SK-N-SH treated with all-trans-retinoic acid at 6 μM for 48 hours (cell line): ENCODE measurements at regions not wholly inside any gene's neighbourhood (a gene's known extent, or its start where the extent isn't known, plus 50 kb on each side); places are given as distances from the start of the nearest gene placed in this dataset.

Experiments used
- ARNTL ChIP-seq: fragments of 450-650 bp; formaldehyde crosslinking; IDR thresholded peaks from 2 replicates; pipeline ENCODE4 v1.5.0; 2020; ENCODE audit warnings: low read depth, mild to moderate bottlenecking, moderate library complexity, borderline replicate concordance
- BACH2 ChIP-seq: fragments of 250-450 bp; sonication (Bioruptor Pico); IDR thresholded peaks from 2 replicates; pipeline ENCODE4 v1.9.0; 2021; ENCODE audit warnings: mild to moderate bottlenecking, borderline replicate concordance
- CSRNP3 ChIP-seq: fragments of 250-450 bp; sonication (Bioruptor Pico); IDR thresholded peaks from 2 replicates; pipeline ENCODE4 v1.5.1; 2021; ENCODE audit warnings: mild to moderate bottlenecking, moderate library complexity
- PATZ1 ChIP-seq: fragments of 250-450 bp; sonication (Bioruptor Pico); IDR thresholded peaks from 2 replicates; pipeline ENCODE4 v1.8.0; 2020; ENCODE audit warnings: mild to moderate bottlenecking, moderate library complexity, borderline replicate concordance
- RARB ChIP-seq: fragments of 250-450 bp; sonication (Bioruptor Pico); IDR thresholded peaks from 2 replicates; pipeline ENCODE4 v1.8.0; 2021; ENCODE audit warnings: mild to moderate bottlenecking, moderate library complexity
- TOX ChIP-seq: fragments of 250-450 bp; sonication (Bioruptor Pico); IDR thresholded peaks from 2 replicates; pipeline ENCODE4 v1.8.0; 2021; ENCODE audit warnings: mild to moderate bottlenecking, moderate library complexity, borderline replicate concordance
- ZFP30 ChIP-seq: fragments of 450-650 bp; formaldehyde crosslinking; IDR thresholded peaks from 2 replicates; pipeline ENCODE4 v1.5.0; 2022; ENCODE audit warnings: mild to moderate bottlenecking, moderate library complexity
- ZNF565 ChIP-seq: fragments of 450-650 bp; formaldehyde crosslinking; conservative IDR thresholded peaks from 2 replicates; pipeline ENCODE4 v1.5.0; 2020; ENCODE audit warnings: low read depth, mild to moderate bottlenecking, moderate library complexity
- TF ChIP-seq, protein P1 (sequence below): fragments of 250-450 bp; sonication (Bioruptor Pico); IDR thresholded peaks from 2 replicates; pipeline ENCODE4 v1.8.0; 2021; ENCODE audit warnings: low read depth, mild to moderate bottlenecking, moderate library complexity, borderline replicate concordance

GRCh38 chr17:14452856-14453255, 152.0 kb downstream of the HS3ST3B1 start:
- TF ChIP-seq TOX (CRISPR knock-in tag), result no peak
- no peak for TF ChIP-seq PATZ1 (CRISPR knock-in tag)
- TF ChIP-seq BACH2 (CRISPR knock-in tag), result no peak
- no peak for TF ChIP-seq RARB (CRISPR knock-in tag)
- TF ChIP-seq, protein P1, sequence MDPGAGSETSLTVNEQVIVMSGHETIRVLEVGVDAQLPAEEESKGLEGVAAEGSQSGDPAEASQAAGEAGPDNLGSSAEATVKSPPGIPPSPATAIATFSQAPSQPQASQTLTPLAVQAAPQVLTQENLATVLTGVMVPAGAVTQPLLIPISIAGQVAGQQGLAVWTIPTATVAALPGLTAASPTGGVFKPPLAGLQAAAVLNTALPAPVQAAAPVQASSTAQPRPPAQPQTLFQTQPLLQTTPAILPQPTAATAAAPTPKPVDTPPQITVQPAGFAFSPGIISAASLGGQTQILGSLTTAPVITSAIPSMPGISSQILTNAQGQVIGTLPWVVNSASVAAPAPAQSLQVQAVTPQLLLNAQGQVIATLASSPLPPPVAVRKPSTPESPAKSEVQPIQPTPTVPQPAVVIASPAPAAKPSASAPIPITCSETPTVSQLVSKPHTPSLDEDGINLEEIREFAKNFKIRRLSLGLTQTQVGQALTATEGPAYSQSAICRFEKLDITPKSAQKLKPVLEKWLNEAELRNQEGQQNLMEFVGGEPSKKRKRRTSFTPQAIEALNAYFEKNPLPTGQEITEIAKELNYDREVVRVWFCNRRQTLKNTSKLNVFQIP (CRISPR knock-in tag), result no peak
- no peak for TF ChIP-seq ZFP30 (CRISPR knock-in tag)
- no peak for TF ChIP-seq CSRNP3 (CRISPR knock-in tag)
- TF ChIP-seq ARNTL, result no peak
- no peak for TF ChIP-seq ZNF565 (CRISPR knock-in tag)
